IPS DF 4.7 (cell line): ENCODE measurements at regions not wholly inside any gene's neighbourhood (a gene's known extent, or its start where the extent isn't known, plus 50 kb on each side); places are given as distances from the start of the nearest gene placed in this dataset.

Source experiments
- DNase-seq: peaks from one replicate; pipeline ENCODE4 v3.0.0-alpha.2; 2013; ENCODE audit warnings: low spot score; ENCODE audit errors: extremely low read depth

GRCh38 chr10:78925800-78926319 lies 142.9 kb upstream of the ZMIZ1 start:
- no peak for DNase-seq

- DNase-seq: no peak
Measured at GRCh38 chr10:78927257-78927995, 141.3 kb upstream of the ZMIZ1 start.

GRCh38 chr10:78928330-78928729 lies 140.4 kb upstream of the ZMIZ1 start:
- DNase-seq: no peak

- DNase-seq: no peak
Measured at GRCh38 chr10:78929541-78929940, 139.2 kb upstream of the ZMIZ1 start.

- DNase-seq: no peak
Measured at GRCh38 chr10:78931321-78932053, 137.3 kb upstream of the ZMIZ1 start.

- no peak for DNase-seq
Measured at GRCh38 chr10:78932054-78932386, 136.7 kb upstream of the ZMIZ1 start.

- no peak for DNase-seq
Measured at GRCh38 chr10:78932861-78933260, 135.9 kb upstream of the ZMIZ1 start.

GRCh38 chr10:78933828-78934531 lies 134.8 kb upstream of the ZMIZ1 start:
- DNase-seq: no peak

- DNase-seq: no peak
Measured at GRCh38 chr10:78934532-78934898, 134.3 kb upstream of the ZMIZ1 start.

- DNase-seq: no peak
Measured at GRCh38 chr10:78934994-78935602, 133.7 kb upstream of the ZMIZ1 start.

- no peak for DNase-seq
Measured at GRCh38 chr10:78935697-78936407, 132.9 kb upstream of the ZMIZ1 start.

GRCh38 chr10:78936412-78937342 lies 132.1 kb upstream of the ZMIZ1 start:
- DNase-seq: no peak

GRCh38 chr10:78937393-78937792 lies 131.4 kb upstream of the ZMIZ1 start:
- DNase-seq: no peak

GRCh38 chr10:78937800-78938694 lies 130.7 kb upstream of the ZMIZ1 start:
- no peak for DNase-seq

- no peak for DNase-seq
Measured at GRCh38 chr10:78938695-78939672, 129.8 kb upstream of the ZMIZ1 start.

- DNase-seq: no peak
Measured at GRCh38 chr10:78942091-78942501, 126.7 kb upstream of the ZMIZ1 start.

- DNase-seq: no peak
Measured at GRCh38 chr10:78944723-78945312, 123.9 kb upstream of the ZMIZ1 start.
